HG03103 (cell line): ENCODE measurements at regions not wholly inside any gene's neighbourhood (a gene's known extent, or its start where the extent isn't known, plus 50 kb on each side); places are given as distances from the start of the nearest gene placed in this dataset.
A peak's percentile ranks its signal among the peaks of the same experiment; 100 is the strongest.

ENCODE experiments used
- ATAC-seq: cut with Tn5 transposase; IDR thresholded peaks from one replicate; pipeline ENCODE4 v1.9.1; 2021; ENCODE audit warnings: low read depth; ENCODE audit not compliant: unreplicated experiment

- ATAC-seq, result no peak
Observed at GRCh38 chr6:6908121-6908520, 199.6 kb upstream of the RREB1 start.

DNA sequence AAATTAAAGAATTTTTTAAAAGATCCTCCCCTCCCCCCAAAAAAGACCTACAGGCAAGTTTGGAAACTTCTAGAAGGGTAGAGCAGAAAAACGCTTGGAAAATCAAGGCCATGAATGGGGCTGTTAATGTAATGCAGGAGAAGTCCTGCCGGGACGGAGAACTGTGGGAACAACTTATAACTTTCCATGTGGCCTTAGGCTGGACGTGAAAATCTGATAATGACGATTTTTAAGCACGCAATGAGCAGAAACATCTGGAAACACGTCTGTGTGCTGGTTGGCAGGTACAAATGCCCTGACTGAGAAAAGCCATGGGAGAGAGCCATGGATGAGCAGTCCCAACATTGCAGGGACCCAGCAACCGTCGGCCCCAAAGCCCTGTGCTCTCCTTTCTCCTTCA is 198.7 kb upstream of the RREB1 start:
- ATAC-seq, result no peak

- no peak for ATAC-seq
Observed at GRCh38 chr6:6910734-6911295, 196.9 kb upstream of the RREB1 start.

DNA sequence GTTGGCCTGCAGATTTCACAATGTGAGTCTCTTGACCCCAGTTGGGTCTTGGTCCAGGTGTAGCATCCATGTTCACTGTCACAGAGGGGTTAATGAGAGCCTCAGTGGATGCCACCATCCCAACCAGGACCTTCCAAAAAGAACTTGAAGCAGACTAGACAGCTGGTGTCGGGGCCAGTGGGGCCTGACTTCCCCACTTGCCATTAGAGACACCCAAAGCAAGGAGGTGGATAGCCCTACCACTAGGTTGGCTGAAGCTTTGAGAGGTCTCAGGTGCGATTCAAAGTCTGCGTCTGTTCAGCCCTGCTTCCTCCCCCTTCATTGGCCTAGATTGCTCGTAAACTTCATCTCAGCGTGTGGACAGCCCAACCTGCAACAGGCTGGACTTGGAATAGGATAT is 196.4 kb upstream of the RREB1 start:
- no peak for ATAC-seq

- no peak for ATAC-seq
Observed at GRCh38 chr6:6912817-6913744, 194.7 kb upstream of the RREB1 start.

GRCh38 chr6:6915219-6915618 is 192.5 kb upstream of the RREB1 start:
- ATAC-seq, result no peak

GRCh38 chr6:6915813-6916547 is 191.8 kb upstream of the RREB1 start:
- ATAC-seq, result no peak

- ATAC-seq, result no peak
Observed at GRCh38 chr6:6916598-6916997, 191.2 kb upstream of the RREB1 start.

DNA sequence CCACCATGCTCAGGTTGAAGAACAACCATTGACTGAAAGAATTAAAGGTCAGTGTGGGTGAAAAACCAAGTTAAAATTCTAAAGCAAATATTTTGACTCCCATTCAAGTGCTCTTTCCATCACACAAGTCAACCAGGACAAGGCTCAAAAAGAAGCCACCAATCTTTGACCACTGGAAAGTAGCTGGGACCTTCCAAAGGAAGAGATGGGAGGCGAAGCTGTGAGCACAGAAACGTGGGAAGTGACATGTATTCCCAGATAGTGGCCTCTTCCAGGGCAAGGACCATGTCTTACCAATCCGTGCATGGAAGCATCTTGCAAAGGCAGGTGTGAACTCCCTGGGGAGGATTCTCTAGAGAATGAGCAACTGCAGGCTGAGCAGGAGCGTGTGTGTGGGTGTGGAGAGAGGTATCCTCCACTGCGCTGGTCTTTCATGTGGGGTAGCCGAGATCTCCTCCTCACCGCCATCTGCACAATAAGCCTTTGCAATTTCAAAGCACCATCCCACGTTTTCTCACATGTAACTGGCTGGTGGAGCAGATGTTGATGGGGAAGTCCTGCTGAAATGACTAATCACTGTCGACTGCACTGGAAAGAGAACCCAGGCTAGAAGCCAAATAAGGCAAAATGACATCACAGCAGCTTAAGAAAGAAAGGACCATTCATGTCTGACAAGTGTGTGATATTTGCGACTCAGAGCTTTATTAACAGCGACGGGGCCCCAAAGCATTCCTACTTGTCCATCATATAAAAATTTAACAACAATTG is 189.4 kb upstream of the RREB1 start:
- ATAC-seq, result peak; percentile 85

DNA sequence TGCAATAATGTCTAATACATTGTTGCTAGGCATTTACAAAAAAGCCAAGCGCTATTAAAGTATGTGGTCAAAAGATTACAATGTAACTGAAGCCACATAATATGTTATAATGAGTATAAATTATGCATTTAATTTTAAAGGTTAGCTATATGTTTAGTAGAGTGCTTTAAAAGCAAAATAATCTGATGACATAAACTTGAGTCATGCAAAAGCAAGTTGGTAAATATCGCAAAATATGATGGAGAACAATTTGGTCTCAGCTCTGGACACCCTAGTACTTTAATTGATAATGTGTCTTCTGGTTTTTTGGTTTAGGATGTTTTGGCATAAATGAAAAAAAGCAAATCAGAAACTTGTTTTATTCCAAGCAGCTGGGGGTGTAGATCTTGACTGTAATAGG is 188.6 kb upstream of the RREB1 start:
- no peak for ATAC-seq

GRCh38 chr6:6920114-6920986 is 187.4 kb upstream of the RREB1 start:
- ATAC-seq, result no peak

GRCh38 chr6:6920987-6921313 is 186.8 kb upstream of the RREB1 start:
- no peak for ATAC-seq

DNA sequence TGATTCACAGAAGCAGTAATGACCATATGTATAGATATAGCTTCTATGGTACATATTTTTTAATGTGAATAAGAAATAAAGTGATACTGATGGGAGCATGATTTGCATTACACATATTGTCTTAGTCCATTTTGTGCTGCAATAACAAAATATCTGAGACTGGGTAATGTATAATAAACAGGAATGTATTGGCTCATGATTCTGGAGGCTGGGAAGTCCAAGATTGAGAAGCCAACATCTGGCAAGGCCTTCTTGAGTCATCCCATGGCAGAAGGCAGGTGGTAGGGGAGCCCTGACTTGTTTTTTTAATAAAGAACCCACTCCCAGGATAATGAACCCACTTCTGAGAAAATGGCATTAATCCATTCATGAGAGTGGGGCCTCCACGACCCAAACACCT is 185.6 kb upstream of the RREB1 start:
- no peak for ATAC-seq

DNA sequence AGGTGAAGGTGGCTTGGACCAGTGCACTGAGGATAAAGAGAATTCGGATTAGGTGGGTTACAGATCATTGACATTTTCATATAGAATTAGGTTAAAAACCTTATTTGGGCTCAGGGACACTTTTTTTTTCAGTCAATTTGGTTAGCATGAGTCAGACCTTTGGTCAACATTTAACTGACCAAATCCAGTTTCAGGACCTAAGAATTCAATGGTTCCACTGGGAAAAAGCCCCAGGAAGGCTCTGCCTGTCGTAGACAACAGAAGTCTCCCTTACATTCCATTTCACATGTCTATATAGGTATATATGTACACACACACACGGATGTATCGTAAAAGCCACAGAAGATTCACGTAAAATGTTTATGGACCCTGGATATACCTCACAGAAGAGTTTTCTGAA is 184.2 kb upstream of the RREB1 start:
- ATAC-seq, result no peak

GRCh38 chr6:6924708-6925107 is 183.1 kb upstream of the RREB1 start:
- ATAC-seq, result no peak

DNA sequence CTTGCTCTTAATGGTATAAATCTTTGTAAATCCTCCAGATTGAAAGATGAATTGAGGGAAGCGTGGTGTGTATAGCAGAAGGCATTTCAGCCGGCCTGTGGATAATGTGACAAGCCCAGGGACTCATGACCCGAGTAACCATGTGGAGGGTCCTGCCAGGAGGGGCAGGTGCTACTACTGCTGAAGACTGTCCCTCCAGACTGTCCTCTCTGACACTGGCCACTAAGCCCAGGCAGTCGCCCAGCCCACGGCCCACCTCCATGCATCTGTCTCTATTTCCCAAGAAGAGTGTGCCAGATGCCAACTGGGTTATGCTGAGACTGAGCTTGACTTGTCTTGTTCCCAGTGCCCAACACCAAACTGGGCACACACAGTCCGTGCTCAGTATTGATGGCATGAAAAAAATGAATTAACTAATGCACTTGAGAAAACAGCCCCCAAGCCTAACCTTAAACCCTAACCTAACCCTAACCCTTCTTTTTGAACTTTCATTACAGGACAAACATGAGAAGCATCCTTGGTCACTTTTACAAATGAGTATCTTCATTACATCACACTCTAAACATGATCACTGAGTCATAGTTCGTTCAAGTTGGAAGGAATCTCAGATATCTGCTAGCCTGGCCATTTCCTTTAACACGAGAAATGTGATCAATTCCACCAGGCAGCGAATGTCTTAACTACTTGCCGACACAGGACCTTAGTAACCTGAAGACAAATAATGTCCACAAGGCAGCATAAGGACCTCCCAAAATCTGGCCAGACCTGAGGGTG is 182.2 kb upstream of the RREB1 start:
- no peak for ATAC-seq

GRCh38 chr6:6926856-6927255 is 180.9 kb upstream of the RREB1 start:
- ATAC-seq, result no peak

GRCh38 chr6:6927521-6928361 is 180.0 kb upstream of the RREB1 start:
- ATAC-seq, result no peak
